ENCODE measurements at regions not wholly inside any gene's neighbourhood (a gene's known extent, or its start where the extent isn't known, plus 50 kb on each side); places are given as distances from the start of the nearest gene placed in this dataset.
"Not testable (repeated sequence)": the region's sequence is repeated elsewhere in the genome, so short reads cannot be mapped to it uniquely, and the experiment has no call there.

DNA sequence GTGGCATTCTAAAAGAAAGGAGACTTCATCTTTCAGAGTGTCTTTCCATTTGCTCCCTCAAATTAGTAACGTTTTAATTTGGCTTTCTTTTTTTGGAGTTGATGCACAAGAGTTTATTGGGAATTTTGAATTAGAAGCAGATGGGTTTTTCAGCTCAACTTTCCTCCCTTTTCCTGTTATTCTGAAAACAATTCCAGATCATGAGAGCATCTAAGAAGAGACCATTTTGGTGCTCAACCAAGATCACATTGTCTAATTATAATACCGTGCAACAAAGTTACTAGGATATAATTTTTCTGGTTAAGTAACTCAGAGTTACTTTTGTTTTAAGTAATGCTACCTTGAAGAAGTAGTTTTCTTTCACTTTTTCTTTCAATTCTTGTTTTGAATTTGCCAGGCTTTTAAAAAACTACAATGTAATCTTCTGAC is 396.6 kb upstream of the KLF6 start:
- no peak for DNase-seq

DNA sequence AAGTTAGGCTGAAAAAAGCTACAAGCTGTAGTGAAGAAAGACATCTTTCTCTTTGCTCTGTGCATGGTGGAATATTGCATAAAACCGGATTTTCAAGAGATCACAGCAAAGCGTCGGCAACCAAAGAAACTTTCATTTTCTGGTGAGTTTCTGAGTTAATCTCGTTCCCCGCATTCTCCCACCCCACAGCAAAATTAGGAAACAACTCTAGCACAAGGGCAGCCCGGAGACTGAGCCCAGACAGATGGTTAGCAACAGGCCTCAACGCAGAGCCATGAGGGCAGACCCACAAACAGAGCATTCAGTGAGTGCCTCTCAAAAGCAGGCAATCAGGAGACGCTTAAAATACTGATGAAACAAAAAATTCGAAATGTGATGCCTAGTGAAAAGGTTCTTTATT is 396.1 kb upstream of the KLF6 start:
- DNase-seq = no peak

DNA sequence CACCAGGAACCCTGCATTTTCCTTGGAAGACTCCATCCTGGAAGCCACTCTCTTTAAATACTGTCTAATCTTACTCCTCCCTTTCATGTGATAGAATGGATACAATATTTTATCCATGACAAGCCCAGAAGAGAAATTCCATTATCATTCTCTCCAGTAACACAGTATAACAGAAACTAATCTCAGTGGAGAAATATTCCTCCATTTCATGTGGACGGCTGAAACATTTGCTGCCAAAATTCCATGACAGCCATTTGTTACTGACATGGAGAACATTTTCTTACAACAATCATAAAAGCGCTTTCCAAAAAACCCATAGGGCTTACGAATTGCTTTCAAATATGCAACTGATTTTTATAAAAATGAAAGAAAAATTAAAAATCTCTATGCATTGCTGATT is 392.8 kb upstream of the KLF6 start:
- DNase-seq = no peak

DNA sequence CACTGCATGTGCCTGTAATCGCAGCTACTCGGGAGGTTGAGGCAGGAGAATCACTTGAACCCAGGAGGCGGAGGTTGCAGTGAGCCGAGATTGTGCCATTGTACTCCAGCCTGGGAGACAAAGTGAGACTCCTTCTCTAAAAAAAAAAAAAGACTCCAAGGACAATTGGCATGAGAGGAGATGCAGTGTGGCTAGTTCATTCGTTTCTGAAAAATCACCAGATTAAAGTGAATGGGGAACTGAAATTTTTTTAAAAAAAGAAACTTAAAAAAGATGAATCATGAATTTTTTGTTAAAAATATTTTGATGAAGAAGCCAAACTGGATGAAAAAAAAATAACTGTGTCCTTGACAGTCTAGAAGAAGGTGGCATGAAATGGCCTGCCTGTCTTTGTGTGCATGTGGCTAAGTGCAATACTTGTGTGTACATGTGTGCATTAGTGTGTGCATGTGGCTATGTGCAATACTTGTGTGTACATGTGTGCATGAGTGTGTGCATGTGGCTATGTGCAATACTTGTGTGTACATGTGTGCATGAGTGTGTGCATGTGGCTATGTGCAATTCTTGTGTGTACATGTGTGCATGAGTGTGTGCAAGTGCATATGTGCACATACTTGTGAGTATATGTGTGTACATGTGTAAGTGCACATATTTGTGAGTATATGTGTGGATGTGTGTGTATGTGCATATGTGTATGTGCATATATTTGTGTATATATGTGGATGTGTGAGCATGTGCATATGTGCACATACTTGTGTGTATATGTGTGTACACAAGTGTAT is 391.7 kb upstream of the KLF6 start:
- DNase-seq = no peak

DNA sequence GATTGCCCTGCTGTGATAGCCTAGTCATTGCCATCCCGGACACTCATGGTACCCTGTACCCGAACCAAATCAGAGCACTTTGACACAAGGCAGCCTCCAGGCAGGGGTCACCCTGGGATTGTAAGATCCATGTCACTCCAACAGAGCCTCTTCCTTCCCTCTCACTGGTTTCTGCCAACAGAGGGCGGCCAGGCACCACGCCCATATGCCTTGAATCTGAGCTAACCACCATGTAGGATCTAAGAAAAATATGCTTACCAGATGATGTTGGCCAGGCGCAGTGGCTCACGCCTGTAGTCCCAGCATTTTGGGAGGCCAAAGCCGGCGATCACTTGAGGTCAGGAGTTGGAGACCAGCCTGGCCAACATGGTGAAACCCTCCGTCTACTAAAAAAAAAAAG is 389.2 kb upstream of the KLF6 start:
- DNase-seq = no peak

DNA sequence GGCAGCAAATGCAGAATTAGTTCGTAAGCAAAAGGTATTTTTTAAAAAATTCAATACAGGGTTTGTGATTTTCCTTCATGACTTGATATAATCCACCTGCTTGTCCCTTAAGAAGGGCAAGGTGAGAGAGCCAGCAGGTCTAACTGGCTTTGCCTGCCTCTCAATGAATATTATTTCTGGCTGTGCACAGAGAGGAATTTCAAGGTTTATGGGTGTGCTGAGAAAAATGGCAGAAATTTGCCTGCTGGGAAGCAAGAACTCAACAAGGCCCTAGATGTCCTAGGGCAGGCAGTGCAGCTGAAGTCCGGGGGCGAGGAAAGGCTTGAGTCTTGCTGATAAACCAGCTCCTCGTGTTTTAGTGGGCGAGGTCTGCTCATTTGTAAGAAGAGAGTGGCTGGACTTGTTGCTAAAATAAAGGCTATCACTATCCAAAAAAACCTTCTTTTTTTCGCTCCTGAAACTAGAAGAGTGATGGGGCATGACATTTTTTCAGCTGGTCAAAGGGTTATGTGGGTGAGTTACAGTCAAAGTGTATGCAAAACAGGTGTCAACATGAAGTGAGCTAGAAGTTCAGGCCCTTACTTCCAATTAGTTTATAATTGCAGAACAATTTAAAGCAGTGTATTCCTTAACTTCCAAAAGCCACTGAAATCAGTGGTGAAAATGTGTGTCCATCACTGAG is 385.8 kb upstream of the KLF6 start:
- no peak for DNase-seq

DNA sequence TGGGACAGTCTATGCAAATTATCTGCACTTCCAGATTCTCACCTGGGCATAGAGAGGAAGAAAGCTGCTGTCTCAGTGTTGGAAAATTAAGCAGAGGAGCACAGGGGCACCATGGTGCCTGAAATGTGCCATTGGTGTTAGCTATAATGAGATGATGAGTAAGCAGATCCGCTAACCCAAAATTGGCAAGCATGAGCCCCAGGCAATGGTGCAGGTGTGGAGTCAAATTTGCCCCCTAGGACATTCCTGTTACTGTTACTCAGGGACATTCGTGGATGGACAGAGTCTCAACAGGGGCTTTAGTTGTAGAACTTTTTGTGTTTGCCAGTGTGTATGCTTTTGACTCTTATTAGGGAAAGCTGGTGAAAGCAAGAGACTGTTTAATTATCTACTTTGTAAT is 385.2 kb upstream of the KLF6 start:
- no peak for DNase-seq

DNA sequence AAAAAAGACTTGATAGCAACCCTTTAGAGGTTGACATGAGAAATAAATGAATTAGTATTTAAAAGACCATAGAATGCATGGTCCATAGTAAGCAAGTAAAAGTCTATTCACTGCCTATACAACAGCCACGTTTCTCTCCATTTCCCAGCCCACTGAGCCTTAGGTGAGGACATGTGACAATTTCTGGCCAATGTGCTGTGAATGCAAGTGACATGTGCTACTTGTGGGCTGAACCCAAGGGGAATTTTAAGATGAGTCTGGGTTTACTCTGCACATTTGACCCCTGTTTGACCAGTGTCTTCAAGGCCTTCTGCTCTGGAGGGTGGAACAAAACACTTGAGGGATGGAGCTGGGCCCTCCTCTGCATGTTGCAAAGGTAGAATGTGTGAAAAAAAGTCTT is 384.4 kb upstream of the KLF6 start:
- no peak for DNase-seq

DNA sequence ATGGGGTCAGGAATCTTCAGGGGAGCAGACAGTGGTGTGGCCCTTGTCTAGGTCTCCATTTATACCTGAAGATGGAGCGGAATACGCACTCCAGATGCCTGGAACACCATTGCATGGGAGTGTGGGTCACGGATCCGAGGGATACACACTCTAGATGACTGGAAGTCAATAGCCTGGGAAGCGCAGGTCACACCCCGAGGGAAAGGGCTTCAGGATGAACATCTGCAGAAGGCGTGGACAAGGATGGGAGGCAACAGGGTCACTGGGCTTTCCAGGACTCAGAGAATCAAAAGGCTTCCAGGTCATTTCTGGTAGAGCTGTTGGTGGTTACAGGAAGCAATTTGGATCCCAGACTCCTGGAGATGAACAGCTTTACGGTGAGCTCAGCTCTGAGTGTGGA is 382.2 kb upstream of the KLF6 start:
- DNase-seq = no peak

DNA sequence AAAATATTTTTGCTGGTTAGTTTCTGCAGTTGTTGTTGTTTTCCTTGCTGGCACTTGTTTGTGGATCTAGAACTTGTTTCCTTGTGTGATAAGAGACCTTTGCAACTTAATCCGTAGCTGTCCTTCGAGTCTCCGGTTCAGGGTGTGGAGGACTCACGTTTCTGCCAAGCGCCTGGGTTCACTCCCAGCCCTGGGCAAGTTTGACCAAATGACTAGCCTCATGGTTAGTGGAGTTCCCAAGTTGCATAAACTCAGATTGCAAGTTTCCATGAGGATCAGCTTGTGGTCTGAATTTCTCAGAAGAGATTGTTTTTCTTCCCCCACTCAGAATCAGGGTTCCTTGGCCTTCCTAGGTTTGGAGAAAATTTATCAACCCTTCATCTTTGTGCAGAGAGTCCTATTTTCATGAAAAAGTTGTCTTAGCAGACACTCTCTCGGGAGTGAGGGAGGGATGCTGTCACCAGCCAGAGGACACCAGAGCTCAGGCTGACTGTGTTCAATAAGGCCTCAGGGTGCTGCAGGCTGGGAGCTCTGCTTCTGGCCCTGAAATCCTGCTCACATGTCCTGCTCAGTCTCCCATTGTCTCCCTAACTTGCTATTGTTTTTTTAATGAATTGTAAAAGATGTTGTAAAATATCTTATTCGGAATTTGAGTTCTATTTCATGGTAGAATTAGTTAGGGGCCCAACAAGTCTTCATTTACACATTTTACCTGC is 377.7 kb upstream of the KLF6 start:
- no peak for DNase-seq

DNA sequence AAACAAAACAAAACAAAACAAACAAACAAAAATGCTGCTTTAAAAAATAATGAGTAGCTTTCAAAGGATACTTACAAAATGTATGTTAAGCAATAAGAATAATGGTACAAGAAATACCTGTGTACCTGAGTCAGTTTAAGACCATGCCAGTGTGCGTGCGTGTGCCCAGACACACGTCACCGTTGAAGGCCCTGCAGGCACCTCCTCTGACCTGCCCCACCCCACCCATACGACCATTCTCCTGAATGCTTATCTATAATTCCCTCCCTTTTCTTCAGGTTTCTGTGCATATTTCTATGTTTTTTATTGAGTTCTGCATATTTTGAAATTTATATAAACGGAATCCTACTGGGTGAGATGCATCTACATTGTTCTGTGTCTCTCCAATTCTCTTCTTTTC is 374.2 kb upstream of the KLF6 start:
- no peak for DNase-seq

DNA sequence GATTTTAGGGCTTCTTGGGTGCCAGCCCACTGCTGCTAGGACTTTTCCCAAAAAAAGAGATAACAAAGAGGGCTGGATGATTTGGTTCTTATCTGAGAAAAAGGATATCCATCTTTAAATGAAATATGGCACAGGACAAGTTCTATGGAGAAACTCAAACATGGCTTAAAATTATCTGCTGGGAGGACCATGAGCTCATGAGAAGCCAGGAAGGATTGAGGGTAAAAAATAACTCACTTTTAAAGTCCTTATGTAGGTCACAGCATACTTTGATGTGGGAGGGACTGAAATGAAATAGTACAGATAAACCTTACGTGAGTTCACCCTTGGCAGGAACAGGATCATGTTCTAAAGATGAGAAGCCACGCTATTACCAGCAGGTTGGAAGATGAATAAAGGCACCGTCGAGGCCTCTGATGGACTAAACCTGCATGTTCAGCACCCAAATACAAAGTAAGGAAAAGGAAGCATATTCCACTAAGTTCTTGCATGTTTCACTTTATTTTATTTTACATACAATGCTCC is 369.2 kb upstream of the KLF6 start:
- DNase-seq = no peak

DNA sequence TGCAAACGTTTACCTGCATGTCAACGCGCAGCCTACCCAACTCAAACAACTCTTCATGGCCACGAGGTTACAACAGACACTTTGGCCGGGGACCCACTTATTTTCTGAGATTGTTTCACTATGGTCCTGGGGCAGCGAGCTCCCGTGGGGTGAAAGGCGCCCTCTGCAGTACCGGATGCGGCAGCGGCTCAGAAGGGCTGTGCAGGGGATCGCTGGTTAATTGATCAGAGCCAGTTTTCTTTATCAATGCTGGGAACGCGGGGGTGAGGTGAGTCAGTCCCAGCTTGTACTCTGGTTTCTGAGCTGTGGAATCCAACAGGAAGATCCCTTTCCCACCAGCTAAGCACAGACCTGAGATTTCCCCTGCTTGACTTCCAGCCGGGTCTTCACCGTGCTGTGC is 366.5 kb upstream of the KLF6 start:
- no peak for DNase-seq

DNA sequence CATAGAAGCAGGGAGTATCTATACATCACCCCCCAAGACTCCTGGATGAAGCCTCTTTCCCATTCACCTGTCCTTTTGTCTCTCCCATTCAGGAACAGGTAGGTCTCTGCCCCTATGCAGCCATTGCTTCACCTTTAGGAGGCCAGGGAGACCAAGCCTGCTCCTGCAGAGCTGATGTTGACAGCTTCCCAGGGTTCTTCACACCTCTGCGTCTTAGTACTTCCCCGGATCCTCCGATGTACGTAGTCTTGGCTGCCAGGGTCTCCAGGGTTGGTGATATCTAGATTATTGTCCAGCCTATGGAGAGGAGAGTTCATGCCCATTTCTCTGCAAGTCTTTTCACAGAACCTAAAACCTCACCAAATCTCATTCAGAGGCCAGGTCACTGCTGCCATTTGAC is 365.7 kb upstream of the KLF6 start:
- no peak for DNase-seq

DNA sequence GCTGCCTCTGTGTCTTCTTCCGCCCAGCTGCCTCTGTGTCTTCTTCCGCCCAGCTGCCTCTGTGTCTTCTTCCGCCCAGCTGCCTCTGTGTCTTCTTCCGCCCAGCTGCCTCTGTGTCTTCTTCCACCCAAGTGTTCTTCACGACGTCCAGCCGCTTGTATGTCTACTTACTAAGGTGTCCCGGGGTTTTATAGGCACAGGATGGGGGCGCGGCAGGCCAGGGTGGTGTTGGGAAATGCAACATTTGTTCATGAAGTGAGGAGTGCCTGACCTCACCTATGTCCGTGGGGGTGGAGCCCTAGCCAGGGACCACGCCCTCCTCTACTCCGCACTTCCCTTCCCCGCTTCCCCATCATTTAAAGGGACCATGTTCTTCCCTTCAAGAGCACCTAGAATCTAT is 364.5 kb upstream of the KLF6 start:
- not testable (repeated sequence) for DNase-seq

DNA sequence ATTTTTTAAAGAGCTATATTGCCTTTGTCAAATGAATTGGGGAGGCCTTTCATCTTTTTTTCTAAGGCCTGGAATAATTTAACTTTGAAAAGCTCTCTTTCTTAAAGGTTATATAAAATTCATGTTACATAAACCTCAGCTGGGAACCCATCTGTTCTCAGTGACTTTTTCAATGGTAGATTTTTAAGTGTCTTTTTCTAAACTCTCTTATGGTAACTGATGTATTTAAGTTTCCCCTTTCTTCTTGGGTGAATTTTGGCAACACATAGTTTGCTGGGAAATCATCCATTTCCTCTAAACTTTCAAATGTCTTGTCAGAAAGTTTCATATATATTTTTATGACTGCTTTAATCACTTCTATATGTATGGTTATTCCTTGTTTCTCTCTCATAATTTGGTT is 362.2 kb upstream of the KLF6 start:
- DNase-seq = no peak

DNA sequence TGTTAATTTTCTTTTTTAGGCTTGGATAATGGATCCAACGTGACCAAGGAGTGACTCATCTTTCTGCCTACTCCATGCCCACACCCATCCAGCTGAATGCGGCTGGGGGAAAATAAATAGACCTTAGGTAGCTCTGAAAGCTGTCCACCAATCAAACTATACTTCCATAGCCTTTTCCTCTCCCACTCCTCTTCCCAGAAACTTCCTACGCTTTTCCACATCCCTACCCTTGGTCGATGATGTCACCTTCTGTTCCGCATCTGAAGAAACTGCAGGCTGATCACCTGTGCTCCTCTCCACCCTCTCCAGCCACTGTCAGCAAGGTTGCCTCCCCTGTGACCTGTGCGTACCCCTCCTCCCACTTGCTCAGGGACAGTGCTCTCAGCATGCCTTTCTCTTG is 359.8 kb upstream of the KLF6 start:
- no peak for DNase-seq

DNA sequence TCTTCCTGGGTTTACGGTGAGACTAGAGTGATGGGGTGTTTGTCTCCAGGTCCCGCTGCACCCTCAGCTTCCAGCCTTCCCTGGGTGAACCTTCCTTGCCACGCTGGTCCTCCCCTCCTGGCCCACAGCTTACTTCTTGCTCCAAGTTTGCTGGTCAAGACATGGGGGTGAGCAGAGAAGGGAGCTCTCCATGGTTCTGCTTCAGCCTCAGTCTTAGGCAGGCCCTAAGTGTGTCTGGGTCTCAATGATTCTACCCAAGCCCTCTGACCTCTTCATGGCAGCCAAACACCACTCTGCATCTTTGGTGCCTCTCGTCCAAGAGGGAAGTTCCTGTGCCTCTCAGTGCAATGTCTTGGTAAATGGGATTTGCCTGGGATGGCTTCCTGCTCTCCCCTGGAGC is 356.5 kb upstream of the KLF6 start:
- no peak for DNase-seq

DNA sequence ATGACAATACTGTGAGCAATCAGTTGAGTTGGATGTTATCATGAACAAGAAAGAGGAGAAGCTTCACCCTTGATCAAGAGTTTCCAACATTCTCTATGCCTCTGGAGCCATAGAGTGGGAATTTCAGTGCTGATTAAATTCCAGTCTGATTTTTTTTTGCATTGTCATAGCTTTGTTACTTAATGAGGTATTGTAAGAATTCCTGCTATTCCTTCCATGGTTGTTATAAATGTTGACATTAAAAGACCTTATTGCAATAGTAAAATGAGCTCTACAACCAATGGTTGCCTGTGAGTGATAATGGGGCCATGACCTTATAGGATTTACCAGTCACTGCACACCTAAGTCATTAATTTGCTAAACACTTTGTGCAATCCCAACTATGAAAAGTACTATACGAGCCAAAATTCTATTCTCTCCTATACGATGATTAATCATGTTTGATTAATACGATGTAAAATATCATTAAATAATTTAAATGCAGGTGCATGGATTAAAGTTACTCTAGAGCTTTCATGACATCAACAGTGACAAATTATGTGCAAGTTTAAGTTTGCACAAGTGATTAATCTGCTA is 353.2 kb upstream of the KLF6 start:
- no peak for DNase-seq

DNA sequence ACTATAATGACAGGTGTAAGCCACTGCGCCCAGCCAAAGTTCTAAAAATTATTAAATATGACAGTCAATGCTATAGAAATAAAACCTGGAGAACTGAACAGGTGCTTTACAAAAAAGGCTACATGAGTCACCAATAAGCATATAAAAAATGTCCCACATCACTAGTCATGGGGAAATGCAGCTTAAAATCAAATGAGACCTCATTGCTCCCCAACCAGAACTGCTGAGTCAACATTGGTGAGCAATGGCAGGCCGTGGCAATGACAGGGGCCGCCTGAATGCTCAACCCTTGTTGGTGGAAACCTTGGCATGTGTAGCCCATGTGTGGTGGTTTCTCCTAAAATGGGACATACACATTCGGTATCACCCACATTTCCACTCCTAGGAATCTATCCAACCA is 352.3 kb upstream of the KLF6 start:
- no peak for DNase-seq

DNA sequence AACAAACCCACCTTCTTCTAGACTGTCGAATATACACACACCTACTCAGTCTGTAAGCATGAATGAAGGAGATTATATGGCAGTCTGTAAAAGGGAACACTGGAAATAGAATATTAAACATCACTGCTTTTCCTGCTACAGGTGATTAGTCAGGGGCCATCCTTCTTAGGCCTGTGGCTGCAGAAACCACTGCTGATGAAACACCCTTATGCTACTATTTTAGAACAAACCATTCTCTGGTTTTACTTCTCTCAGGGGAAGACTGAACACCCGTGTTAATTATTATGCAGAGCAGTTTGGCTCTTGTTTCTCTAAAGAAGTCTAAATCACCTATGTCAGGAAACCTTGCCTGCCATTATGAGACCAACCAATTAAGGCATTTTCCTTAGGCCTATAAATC is 351.1 kb upstream of the KLF6 start:
- DNase-seq = no peak

DNA sequence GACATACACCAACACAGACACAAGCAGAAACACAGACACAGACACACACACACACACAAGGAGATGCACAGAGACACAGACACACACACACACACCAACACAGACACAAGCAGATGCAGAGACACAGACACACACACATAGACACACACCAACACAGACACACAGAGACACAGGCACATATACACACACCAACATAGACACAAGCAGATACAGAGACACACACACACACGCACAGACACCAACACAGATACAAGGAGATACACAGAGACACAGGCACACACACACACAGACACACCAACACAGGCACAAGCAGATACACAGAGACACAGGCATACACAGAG is 347.2 kb upstream of the KLF6 start:
- no peak for DNase-seq

DNA sequence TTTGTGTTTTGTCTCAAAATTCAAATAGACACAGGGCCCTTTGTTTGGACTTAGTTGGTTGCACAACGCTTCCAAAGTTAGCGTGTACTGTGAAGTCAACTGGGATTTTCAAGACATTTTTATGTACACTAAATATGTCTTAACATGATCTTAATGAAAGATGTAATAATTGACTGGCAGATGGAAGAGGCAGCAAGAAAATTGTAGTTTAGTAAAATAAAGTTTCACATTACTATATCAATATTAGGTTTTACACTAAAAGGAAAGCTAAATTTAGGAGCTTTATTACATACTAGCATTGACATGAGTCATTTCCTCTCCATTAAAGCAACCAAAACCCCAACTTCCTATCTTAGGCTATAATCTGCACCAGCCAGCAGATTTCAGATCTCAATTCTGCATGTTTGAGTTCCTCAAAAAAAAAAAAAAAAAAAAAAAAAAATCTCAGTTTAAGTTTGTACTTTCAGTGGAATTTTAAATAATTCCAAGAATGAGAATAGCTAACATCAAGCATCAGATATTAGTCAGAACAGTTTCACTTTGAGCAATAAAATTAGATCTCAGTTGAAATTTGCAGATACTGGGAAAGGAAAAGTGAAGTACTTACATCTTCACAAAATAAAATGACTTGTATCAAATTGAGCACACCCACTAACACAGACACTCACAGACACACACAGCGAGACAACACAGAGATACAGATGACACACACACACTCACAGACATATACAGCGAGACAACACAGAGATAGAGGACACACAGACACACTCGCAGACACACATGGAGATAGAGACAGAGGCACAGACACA is 346.6 kb upstream of the KLF6 start:
- DNase-seq = no peak
